GM21786 (cell line): ENCODE measurements at regions not wholly inside any gene's neighbourhood (a gene's known extent, or its start where the extent isn't known, plus 50 kb on each side); places are given as distances from the start of the nearest gene placed in this dataset.
"Not testable (repeated sequence)": the region's sequence is repeated elsewhere in the genome, so short reads cannot be mapped to it uniquely, and the experiment has no call there.

Experiments
- ATAC-seq: cut with Tn5 transposase; IDR thresholded peaks from one replicate; pipeline ENCODE4 v1.9.1; 2021; ENCODE audit not compliant: unreplicated experiment

GRCh38 chrX:129091097-129091496, 432.2 kb downstream of the SMARCA1 start:
- ATAC-seq: no peak

- ATAC-seq: no peak
Observed at GRCh38 chrX:129086802-129087201, 436.5 kb downstream of the SMARCA1 start.

GRCh38 chrX:129084291-129084690, 439.0 kb downstream of the SMARCA1 start:
- not testable (repeated sequence) for ATAC-seq

- ATAC-seq: no peak
Observed at GRCh38 chrX:129077424-129078170, 445.7 kb downstream of the SMARCA1 start.

GRCh38 chrX:129071390-129071789, 451.9 kb downstream of the SMARCA1 start:
- no peak for ATAC-seq

GRCh38 chrX:129065895-129066294, 457.4 kb downstream of the SMARCA1 start:
- no peak for ATAC-seq

GRCh38 chrX:129058405-129058804, 464.9 kb downstream of the SMARCA1 start:
- ATAC-seq: no peak

- ATAC-seq: no peak
Observed at GRCh38 chrX:129043138-129043537, 480.2 kb downstream of the SMARCA1 start.

GRCh38 chrX:129041319-129041718, 482.0 kb downstream of the SMARCA1 start:
- no peak for ATAC-seq

- ATAC-seq: no peak
Observed at GRCh38 chrX:129040124-129040523, 483.2 kb downstream of the SMARCA1 start.

GRCh38 chrX:129039176-129039575, 484.1 kb downstream of the SMARCA1 start:
- no peak for ATAC-seq

- ATAC-seq: no peak
Observed at GRCh38 chrX:129037389-129037788, 485.9 kb downstream of the SMARCA1 start.

GRCh38 chrX:129035180-129035579, 488.1 kb downstream of the SMARCA1 start:
- ATAC-seq: no peak

- no peak for ATAC-seq
Observed at GRCh38 chrX:129034196-129034595, 489.1 kb downstream of the SMARCA1 start.

GRCh38 chrX:129026202-129026601, 497.1 kb downstream of the SMARCA1 start:
- ATAC-seq: no peak

- ATAC-seq: no peak
Observed at GRCh38 chrX:129025376-129025775, 497.9 kb downstream of the SMARCA1 start.

GRCh38 chrX:129019412-129019811, 503.9 kb downstream of the SMARCA1 start:
- ATAC-seq: no peak

GRCh38 chrX:129015381-129015780, 507.9 kb downstream of the SMARCA1 start:
- no peak for ATAC-seq

- ATAC-seq: no peak
Observed at GRCh38 chrX:129013574-129013973, 509.7 kb downstream of the SMARCA1 start.

- ATAC-seq: no peak
Observed at GRCh38 chrX:129007631-129008030, 515.7 kb downstream of the SMARCA1 start.

- no peak for ATAC-seq
Observed at GRCh38 chrX:129006491-129006890, 516.8 kb downstream of the SMARCA1 start.

GRCh38 chrX:129000797-129001196, 522.5 kb downstream of the SMARCA1 start:
- ATAC-seq: no peak

GRCh38 chrX:129000018-129000417, 523.3 kb downstream of the SMARCA1 start:
- ATAC-seq: no peak
